ENCODE measurements at regions not wholly inside any gene's neighbourhood (a gene's known extent, or its start where the extent isn't known, plus 50 kb on each side); places are given as distances from the start of the nearest gene placed in this dataset.
"Not testable (repeated sequence)": the region's sequence is repeated elsewhere in the genome, so short reads cannot be mapped to it uniquely, and the experiment has no call there.

DNA sequence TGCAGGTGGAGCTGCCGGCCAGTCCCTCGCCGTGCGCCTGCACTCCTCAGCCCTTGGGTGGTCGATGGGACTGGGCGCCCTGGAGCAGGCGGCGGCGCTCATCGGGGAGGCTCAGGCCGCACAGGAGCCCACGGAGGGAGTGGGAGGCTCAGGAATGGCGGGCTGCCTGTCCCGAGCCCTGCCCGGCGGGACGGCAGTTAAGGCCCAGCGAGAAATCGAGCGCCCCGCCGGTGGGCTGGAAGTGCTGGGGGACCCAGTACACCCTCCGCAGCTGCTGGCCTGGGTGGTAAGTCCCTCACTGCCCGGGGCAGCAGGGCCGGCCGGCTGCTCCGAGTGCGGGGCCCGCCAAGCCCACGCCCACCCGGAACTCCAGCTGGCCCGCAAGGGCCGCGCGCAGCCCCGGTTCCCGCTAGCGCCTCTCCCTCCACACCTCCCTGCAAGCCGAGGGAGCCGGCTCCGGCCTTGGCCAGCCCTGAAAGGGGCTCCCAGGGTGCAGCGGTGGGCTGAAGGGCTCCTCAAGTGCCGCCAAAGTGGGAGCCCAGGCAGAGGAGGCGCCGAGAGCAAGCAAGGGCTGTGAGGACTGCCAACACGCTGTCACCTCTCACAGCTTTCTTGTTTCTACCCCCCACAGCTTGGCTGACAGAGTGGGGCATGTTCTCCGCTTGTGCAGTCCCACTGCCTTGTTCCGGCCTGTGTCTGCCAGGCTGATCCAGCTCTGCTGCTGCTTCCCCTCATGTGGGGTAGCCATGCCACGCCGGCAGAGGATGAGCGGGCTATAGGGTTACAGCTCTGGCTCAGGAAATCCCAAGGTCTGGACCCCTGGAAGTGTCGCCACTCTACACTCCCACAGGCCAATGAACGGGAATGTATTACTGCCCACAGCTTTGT is 886.7 kb downstream of the FAT4 start:
- not testable (repeated sequence) for DNase-seq (ENCODE audit: extremely low read depth, low read depth, low spot score)

DNA sequence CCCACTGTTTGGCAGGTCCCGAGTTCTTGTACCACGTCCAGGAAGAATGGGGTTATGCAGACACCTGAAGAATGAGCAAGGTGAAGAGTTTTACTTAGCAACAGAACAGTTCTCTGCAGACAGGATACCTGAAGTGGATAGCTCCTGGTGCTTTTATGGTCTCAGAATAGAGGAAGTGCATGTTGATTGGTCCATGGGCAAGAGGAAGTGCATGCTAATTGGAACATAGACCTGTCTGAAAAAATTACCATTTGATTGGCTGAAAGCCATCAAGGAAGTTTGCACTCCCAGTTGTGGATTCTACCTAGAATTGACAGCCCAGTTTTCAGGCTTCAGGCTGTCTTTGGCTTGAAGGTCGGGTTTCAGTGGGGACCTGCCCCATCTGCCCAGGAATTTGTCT is 887.5 kb downstream of the FAT4 start:
- no peak for DNase-seq (ENCODE audit: extremely low read depth, low read depth, low spot score)

GRCh38 chr4:126207910-126208309 is 893.2 kb downstream of the FAT4 start:
- DNase-seq (ENCODE audit: extremely low read depth, low read depth, low spot score) = no peak

DNA sequence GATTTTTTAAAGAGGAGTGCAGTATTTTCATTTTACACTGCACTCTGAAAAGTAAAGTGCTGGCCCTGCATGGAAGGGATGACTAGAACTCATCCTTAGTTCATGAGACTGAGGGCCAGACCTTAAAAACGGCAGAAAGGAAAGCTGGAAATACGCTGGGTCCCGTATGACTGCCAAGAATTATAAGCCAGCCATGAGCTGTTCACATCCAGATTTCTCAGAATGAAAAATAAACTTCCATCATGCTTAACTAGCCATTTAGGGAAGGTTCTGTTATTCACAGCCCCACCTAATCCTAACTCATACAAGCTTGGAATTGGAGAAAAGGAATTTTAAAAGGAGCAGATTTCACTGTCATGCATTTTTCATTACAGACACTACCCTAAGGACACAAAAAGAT is 894.4 kb downstream of the FAT4 start:
- DNase-seq (ENCODE audit: extremely low read depth, low read depth, low spot score) = no peak

GRCh38 chr4:126213996-126214395 is 899.2 kb downstream of the FAT4 start:
- DNase-seq (ENCODE audit: extremely low read depth, low read depth, low spot score) = no peak

GRCh38 chr4:126215759-126216158 is 901.0 kb downstream of the FAT4 start:
- DNase-seq (ENCODE audit: extremely low read depth, low read depth, low spot score) = peak; percentile 55

GRCh38 chr4:126216611-126217010 is 901.9 kb downstream of the FAT4 start:
- no peak for DNase-seq (ENCODE audit: extremely low read depth, low read depth, low spot score)

DNA sequence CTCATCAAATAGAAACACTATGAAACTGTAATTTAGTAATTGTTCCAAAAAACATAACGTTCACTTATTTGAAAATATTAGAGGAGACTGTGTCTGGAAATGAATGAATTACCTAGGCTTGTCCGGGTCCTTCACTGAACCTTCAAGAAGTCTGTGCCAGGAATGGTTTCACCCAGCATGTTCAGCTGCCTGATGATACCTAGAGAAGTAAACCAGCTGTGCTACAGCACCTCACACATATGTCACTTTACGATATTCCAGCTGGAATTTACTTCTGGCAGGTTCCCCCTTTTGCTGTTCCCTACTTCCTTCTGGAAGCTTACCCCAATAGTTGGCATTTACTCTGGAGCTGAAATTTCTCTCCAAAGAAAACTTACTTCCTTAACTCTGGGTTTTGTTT is 906.5 kb downstream of the FAT4 start:
- DNase-seq (ENCODE audit: extremely low read depth, low read depth, low spot score) = no peak

DNA sequence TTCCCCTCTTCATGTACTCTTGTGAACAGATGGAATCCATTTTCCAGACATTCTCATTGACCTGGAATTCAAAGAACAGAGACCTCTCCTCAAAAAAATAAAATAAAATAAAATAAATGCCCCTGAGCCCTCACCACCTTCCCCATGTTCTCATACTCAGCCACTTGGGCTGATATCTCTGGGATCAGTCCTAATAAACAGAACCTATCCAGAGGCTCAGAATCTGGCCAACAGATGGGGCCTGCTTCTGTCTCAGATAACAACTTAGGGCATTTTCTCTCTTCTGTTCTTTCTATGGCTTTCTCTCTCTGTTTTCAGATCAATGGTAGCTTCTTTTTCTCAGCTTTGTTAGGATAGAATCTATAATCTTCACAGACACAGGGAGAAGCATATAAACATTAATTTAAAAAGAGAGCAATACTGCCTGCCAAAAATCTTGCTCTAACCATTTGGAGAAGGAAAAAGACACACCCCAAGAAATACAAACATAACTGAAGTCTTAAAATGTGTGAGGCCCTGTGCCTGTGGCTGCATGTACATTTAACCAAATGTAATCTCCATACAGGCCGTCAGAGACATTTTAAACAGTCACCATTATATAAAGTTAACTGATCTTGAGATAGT is 907.1 kb downstream of the FAT4 start:
- DNase-seq (ENCODE audit: extremely low read depth, low read depth, low spot score) = no peak

DNA sequence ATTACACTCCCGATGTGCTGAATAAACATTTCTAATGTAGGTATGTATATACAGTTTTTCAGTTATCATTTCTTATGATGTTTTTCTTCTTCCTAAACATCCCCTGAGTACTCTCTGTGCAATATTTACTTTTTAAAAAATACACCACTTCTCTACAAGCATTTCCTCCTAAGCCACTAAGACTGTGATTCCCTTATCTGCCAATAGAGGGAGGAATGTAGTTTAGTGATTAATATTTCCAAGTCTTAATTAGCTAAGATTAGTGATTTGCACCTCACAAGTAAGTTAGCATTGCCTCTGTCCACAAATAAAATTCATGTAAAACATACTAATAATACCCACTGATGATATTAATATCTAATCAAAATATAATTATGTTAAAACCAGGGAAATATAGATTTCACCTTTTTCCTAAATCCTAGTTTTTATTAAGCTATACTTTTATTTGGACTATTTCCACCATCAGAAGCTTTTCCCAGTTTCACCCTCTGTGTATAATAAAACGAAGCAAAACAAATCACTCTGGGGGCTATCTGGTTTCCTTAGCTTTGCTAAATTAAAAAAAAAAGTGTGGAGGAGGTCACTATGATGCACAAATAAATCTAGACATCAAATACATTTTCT is 909.1 kb downstream of the FAT4 start:
- no peak for DNase-seq (ENCODE audit: extremely low read depth, low read depth, low spot score)

- DNase-seq (ENCODE audit: extremely low read depth, low read depth, low spot score) = no peak
Observed at GRCh38 chr4:126227428-126227827, 912.7 kb downstream of the FAT4 start.

DNA sequence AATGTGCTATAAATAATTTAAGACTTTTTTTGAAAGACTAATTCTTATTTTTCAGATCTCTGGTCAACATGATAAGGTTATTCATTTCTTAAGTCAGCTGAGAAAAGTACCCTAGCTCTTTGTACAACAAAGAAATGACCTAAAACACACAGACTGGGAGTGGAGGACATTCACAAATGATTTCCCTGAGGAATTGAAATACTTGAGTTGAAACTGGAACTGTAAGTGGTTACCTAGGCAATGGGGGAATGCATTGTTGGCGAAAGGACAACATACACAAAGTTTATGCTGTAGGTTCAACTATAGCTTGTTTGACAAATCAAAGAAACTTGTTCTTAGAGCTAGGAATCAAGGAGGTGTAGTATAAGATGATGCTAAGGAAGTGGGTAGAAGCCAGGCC is 915.5 kb downstream of the FAT4 start:
- DNase-seq (ENCODE audit: extremely low read depth, low read depth, low spot score) = no peak

GRCh38 chr4:126233483-126233882 is 918.7 kb downstream of the FAT4 start:
- DNase-seq (ENCODE audit: extremely low read depth, low read depth, low spot score) = no peak

GRCh38 chr4:126238013-126238412 is 923.3 kb downstream of the FAT4 start:
- no peak for DNase-seq (ENCODE audit: extremely low read depth, low read depth, low spot score)

GRCh38 chr4:126241634-126242033 is 926.9 kb downstream of the FAT4 start:
- DNase-seq (ENCODE audit: extremely low read depth, low read depth, low spot score) = no peak

- no peak for DNase-seq (ENCODE audit: extremely low read depth, low read depth, low spot score)
Observed at GRCh38 chr4:126242679-126243390, 928.1 kb downstream of the FAT4 start.

- no peak for DNase-seq (ENCODE audit: extremely low read depth, low read depth, low spot score)
Observed at GRCh38 chr4:126247409-126247808, 932.7 kb downstream of the FAT4 start.

- no peak for DNase-seq (ENCODE audit: extremely low read depth, low read depth, low spot score)
Observed at GRCh38 chr4:126250006-126250405, 935.3 kb downstream of the FAT4 start.

- no peak for DNase-seq (ENCODE audit: extremely low read depth, low read depth, low spot score)
Observed at GRCh38 chr4:126251169-126251568, 936.4 kb downstream of the FAT4 start.

- DNase-seq (ENCODE audit: extremely low read depth, low read depth, low spot score) = no peak
Observed at GRCh38 chr4:126262665-126263064, 947.9 kb downstream of the FAT4 start.

DNA sequence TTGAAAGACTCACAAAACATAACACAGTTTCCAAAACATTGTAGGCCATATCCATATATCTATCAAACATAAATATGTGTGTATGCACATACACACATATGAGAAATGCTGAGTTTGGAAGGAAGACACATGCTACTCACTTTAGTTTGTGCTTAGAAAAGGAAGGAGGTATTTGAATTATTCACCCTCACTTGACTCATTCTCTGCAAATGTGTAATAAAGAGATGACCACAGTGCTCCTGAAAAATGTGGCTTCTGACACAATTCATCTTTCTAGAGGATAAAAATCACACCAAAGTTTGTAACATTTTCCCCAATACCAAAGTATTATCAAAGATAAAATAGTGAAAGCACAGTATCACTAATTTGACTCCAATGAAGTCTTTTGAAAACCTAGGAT is 950.1 kb downstream of the FAT4 start:
- no peak for DNase-seq (ENCODE audit: extremely low read depth, low read depth, low spot score)
